ENCODE measurements at regions not wholly inside any gene's neighbourhood (a gene's known extent, or its start where the extent isn't known, plus 50 kb on each side); places are given as distances from the start of the nearest gene placed in this dataset.

DNA sequence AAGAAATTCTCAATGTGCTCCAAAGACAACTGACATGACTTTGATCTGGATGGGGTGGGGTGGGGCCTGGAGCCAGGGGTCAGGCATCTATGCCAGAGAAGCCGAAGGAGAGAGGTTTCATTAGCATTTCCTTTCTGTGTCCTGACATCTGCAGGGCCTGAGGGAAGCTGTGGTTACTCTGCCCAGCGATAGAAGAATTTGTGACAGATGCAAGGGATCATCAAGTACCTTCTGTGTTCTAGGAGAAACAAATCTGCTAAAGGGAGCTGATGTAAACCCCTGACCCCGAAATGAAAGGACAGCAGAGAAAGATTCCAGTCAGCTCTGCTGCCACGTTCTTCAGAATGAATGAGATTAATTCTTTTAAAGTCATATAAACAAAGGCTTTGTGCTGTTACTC, 335.7 kb downstream of the PRELID2 start:
- no peak for DNase-seq

DNA sequence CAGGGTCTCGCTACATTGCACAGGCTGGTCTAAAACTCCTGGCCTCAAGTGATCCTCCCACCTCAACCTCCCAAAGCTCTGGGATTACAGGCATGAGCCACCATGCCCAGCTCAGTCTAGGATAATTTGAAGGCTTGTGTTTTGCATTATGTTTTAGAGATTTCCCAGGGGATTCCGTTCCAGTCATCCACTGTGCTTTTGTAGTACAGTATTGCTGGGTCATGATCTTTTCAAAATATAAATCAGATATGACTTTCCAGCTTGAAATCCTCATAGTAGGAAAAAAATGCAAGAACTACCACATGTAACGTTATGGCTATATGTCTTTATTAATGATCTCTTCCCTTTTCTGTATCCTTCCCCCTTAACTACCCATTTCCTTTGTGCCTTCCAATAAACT, 338.1 kb downstream of the PRELID2 start:
- no peak for DNase-seq

GRCh38 chr5:145495741-145496140, 339.4 kb downstream of the PRELID2 start:
- no peak for DNase-seq

DNA sequence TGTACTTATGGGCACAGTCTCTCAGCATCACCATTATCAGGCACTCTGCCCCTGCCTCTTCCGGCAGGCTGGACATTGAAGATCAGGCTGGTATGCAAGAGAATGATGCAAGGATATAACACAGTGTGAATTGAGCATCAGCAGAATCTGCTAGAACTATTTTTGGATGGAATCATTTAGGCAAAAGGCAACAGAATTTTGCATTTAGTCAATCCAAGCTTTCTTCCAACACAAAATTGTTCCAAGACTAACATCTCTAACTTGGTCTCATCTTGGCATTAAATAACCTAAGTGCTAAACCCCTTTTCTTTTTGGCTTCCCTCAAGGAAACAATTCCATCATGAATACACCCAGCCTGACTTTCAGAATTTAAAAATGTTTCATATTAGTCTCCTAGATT, 339.9 kb downstream of the PRELID2 start:
- no peak for DNase-seq

GRCh38 chr5:145493435-145493834, 341.7 kb downstream of the PRELID2 start:
- no peak for DNase-seq

GRCh38 chr5:145489516-145489915, 345.6 kb downstream of the PRELID2 start:
- DNase-seq: no peak

DNA sequence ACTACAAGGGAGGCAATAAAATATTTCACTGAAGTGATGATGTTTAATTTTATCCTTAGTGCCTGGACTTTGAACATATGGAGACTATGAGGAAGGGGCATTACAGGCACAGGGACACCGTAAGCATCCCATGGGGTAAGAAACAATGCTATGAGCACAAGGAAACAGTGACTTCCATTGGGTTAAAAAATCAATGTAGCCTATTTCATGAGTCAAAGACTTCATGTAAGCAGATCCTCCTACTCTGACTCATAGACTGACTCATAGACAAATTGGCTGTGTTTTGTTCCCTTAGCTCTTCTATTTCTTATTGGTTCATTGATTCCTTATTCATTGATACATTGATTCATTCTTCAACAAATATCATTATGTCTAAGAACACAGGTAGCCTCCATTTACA, 351.0 kb downstream of the PRELID2 start:
- DNase-seq: no peak

- no peak for DNase-seq
Observed at GRCh38 chr5:145483212-145483611, 351.9 kb downstream of the PRELID2 start.

DNA sequence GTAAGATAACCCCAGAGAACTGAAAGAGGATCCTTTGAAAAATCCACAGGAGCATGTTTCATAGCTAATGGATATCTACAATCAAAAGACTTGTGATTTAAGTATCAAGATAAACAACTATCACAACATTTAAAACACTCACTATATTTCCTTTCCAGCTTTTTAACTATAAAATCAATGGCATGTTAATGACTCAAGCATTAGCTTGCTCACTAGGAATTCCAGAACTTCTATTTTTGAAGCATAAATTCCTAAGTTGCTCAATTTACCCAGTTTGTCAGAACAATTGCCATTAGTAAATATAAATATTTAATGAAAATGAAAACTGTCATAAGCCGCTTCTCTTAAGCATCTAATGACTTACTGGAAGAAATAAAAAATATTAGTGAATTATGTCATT, 355.3 kb downstream of the PRELID2 start:
- no peak for DNase-seq

DNA sequence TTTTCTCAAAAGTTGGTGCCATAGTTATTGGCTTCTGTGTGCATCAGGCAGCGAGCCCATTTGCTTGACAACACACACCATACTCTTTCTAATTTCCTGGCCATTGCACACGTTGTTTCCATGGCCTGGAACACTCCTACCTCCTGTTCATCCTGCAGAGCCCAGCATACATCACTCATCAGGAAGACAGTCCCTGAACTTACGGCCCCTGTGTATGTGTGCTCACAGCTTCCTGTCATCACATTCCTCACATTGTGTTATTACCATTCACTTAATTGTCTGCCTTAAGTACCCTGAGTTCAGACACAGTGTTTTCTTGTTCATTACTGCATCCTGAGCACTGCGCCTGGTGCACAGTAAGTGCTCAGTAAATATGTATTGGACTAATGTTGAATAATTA, 355.9 kb downstream of the PRELID2 start:
- no peak for DNase-seq

- no peak for DNase-seq
Observed at GRCh38 chr5:145478651-145479050, 356.5 kb downstream of the PRELID2 start.

GRCh38 chr5:145473042-145473642, 362.0 kb downstream of the PRELID2 start:
- no peak for DNase-seq

DNA sequence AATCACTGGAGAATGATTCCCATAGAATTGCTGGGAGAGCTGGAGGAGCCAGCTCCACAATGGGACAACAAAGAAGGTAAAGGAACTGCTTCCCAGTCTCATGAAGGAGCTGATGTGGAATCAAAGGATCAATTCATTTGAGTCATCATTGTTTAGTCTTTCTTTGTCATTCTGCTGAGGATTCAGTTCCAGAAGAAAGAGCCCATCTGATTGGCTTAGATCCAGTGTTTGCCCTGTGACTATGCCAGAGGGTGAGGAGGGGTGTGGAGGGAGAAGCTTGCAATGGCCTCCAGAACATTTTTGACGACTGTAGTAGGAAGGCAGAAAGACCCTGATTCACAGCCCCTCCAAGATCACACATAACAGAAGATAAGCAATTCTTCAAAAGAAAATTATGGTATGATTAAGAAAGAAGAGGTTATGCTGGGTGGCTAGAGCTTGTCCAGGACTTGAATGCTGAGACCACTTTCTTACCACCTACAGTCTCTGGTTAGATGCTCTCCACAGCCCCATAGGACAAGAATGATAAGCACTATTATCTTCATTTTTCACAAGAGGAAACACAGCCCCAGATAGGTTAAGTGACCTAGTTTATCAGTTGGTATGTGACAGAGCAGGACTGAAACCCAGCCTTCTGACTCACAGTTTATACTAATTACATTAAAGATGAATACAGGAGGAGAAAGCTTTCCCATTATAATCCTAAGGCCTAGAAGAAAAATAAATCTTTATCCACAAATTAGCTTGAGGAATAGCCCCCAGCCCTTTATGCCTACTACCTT, 363.1 kb downstream of the PRELID2 start:
- no peak for DNase-seq

DNA sequence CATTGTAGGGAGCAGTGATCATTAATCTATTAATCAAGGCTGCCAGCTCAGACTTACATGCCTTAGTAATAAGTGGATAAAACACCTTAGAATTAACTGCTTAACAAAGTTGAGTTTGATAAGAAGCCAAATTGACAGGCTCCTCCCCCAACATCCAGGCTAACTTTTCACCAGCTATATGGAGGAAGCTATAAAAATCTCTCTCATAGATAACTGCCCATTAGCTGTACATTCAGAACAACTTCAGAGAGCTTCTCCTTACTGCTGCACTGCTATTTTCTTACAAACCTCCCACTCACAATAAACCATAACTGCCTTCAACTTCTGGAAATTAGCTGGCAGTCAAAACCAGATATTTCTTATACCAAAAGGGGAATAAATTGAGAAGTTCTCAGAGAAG, 364.1 kb downstream of the PRELID2 start:
- no peak for DNase-seq

DNA sequence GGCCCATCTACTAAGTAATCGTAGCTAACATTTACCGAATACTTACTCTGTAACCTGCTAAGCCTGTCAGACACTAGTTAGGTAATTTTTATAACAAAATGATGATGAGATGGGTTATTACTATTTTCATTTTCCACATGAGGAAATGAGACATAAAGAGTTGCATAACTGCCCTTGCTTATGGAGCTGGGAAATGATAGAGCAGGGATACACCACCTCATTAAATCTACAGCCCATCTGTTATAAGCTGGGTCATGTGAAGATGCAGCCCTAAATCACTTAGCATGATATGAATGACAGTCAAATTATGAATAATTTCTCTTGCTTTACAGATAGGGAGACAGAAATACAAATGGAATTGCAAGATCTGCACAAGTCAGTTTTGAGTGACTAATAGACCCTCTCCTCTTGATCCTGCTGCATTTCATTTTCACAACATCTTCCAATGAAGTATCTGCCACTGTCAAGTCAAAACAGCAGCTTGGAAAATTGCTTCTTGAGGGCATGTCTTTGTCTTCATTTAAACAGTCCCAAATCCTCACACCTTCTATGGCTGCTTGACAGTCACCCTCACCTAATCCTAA, 364.7 kb downstream of the PRELID2 start:
- no peak for DNase-seq

GRCh38 chr5:145467446-145467845, 367.7 kb downstream of the PRELID2 start:
- DNase-seq: no peak

GRCh38 chr5:145466533-145466932, 368.6 kb downstream of the PRELID2 start:
- DNase-seq: no peak

GRCh38 chr5:145465474-145466263, 369.5 kb downstream of the PRELID2 start:
- DNase-seq: peak; percentile 3

- no peak for DNase-seq
Observed at GRCh38 chr5:145464171-145464570, 371.0 kb downstream of the PRELID2 start.

- DNase-seq: no peak
Observed at GRCh38 chr5:145463634-145464033, 371.5 kb downstream of the PRELID2 start.

DNA sequence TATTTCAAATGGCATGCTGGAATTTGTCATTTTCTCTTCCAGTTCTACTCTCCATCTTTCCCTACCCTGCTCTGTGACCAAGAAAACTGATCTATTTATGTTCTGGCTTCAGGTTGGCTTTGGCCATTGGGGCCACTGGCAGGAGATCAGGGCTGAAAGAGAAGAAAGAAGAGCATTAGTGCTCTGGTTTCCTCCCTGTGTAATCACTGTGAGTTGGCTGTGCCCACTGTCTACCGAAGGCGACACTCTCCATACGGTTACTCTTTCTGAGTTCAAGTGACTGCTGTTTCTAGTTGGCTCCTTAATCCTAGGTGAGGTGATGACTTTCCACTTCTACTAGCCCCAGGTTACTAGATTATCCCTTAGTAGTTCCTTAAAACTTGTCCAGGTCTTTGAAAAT, 372.6 kb downstream of the PRELID2 start:
- DNase-seq: no peak

- no peak for DNase-seq
Observed at GRCh38 chr5:145450286-145450885, 384.8 kb downstream of the PRELID2 start.

- DNase-seq: no peak
Observed at GRCh38 chr5:145449794-145450193, 385.3 kb downstream of the PRELID2 start.

All from right kidney (tissue), 1 donor.